ENCODE measurements at regions not wholly inside any gene's neighbourhood (a gene's known extent, or its start where the extent isn't known, plus 50 kb on each side); places are given as distances from the start of the nearest gene placed in this dataset.

GRCh38 chr12:114826244-114826643, 142.3 kb upstream of the TBX3 start:
- no peak for TF ChIP-seq ZFP30 (CRISPR knock-in tag; IDR thresholded peaks at IDR 0.05)
- TF ChIP-seq CSRNP3 (CRISPR knock-in tag; IDR thresholded peaks at IDR 0.05) = no peak
- TF ChIP-seq POU6F1 (CRISPR knock-in tag; IDR thresholded peaks at IDR 0.05; ENCODE audit: borderline replicate concordance, low read depth) = no peak
- TF ChIP-seq CSDC2 (CRISPR knock-in tag; IDR thresholded peaks at IDR 0.05) = no peak
- no peak for TF ChIP-seq ZFP3 (CRISPR knock-in tag; IDR thresholded peaks at IDR 0.05)
- no peak for TF ChIP-seq RARB (CRISPR knock-in tag; IDR thresholded peaks at IDR 0.05)
- no peak for TF ChIP-seq GLIS3 (CRISPR knock-in tag; IDR thresholded peaks at IDR 0.05)
- TF ChIP-seq PATZ1 (CRISPR knock-in tag; IDR thresholded peaks at IDR 0.05; ENCODE audit: borderline replicate concordance) = no peak
- no peak for TF ChIP-seq ZNF8 (CRISPR knock-in tag; IDR thresholded peaks at IDR 0.05)
